Retinal pigment epithelial cell (primary cell): ENCODE measurements at regions not wholly inside any gene's neighbourhood (a gene's known extent, or its start where the extent isn't known, plus 50 kb on each side); places are given as distances from the start of the nearest gene placed in this dataset.
"Not testable (repeated sequence)": the region's sequence is repeated elsewhere in the genome, so short reads cannot be mapped to it uniquely, and the experiment has no call there.

Experiments
- DNase-seq: peaks from one replicate; pipeline ENCODE4 v3.0.0-alpha.2; 2010; ENCODE audit warnings: low read depth
- H3K4me3 ChIP-seq: 2 replicates; pipeline ENCODE4 v1.5.1; 2011; ENCODE audit warnings: mild to moderate bottlenecking, low read length, control low read depth, moderate library complexity
- TF ChIP-seq, protein P1 (sequence below): conservative IDR thresholded peaks from 2 replicates; pipeline ENCODE4 v1.5.1; 2011; ENCODE audit warnings: low read depth, low read length, control low read depth, inconsistent platforms

DNA sequence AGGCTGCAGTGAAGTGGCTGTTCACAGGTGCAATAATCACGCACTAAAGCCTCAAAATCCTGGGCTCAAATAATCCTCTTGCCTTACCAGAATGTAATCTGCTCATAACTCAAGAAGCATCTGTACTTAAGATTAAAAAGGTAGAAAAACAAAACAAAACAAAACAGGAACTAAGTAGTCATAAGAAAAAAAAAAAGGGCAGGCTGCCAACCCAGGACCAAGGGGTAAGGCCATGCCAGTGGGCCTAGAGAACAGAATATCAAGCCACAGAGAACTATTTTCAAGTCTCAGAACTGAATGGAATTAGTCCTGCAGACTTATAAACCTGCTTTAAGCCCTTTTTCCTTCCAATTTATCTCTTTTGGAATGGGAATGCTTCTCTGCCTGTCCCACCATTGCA is 64.8 kb upstream of the TBC1D3K start:
- TF ChIP-seq, protein P1, sequence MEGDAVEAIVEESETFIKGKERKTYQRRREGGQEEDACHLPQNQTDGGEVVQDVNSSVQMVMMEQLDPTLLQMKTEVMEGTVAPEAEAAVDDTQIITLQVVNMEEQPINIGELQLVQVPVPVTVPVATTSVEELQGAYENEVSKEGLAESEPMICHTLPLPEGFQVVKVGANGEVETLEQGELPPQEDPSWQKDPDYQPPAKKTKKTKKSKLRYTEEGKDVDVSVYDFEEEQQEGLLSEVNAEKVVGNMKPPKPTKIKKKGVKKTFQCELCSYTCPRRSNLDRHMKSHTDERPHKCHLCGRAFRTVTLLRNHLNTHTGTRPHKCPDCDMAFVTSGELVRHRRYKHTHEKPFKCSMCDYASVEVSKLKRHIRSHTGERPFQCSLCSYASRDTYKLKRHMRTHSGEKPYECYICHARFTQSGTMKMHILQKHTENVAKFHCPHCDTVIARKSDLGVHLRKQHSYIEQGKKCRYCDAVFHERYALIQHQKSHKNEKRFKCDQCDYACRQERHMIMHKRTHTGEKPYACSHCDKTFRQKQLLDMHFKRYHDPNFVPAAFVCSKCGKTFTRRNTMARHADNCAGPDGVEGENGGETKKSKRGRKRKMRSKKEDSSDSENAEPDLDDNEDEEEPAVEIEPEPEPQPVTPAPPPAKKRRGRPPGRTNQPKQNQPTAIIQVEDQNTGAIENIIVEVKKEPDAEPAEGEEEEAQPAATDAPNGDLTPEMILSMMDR, result no peak

DNA sequence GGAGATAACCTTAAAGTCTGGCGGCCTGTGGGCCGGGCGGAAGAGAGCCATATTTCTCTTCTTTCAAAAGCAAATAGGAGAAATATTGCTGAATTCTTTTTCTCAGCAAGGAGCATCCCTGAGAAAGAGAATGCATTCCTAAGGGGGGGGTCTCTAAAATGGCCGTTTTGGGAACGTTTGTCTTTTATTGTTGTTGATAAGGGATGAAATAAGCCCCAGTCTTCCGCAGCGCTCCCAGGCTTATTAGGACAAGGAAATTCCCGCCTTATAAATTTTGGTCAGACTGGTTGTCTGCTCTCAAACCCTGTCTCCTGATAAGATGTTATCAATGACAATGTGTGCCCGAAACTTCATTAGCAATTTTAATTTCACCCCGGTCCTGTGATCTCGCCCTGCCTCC is 65.8 kb upstream of the TBC1D3K start:
- DNase-seq, H3K4me3 ChIP-seq: not testable (repeated sequence)

More for the DNA sequence above, 64.8 kb upstream of the TBC1D3K start:
- DNase-seq, result no peak
- no peak overlapping the region for H3K4me3 ChIP-seq

GRCh38 chr17:37856245-37856644 is 68.0 kb upstream of the TBC1D3K start:
- no peak for DNase-seq
- H3K4me3 ChIP-seq, result no peak overlapping the region

DNA sequence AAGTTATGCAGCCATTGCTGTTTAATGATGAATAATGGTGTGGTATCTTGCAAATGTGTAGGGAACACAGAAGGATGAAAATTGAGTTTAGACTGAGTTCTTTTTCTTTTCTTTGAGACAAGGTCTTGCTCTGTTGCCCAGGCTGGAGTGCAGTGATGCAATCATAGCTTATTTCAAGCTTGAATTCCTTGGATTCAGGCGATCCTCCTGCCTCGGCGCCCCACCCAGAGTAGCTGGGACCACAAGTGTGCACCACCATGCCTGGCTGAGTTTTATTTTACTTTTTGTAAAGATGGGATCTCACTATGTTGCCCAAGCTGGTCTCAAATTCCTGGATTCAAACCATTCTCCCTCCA is 74.6 kb upstream of the TBC1D3K start:
- DNase-seq, result no peak
- TF ChIP-seq, protein P1, result no peak
- H3K4me3 ChIP-seq, result no peak overlapping the region

More at GRCh38 chr17:37856245-37856644, 68.0 kb upstream of the TBC1D3K start:
- TF ChIP-seq, protein P1, result no peak

GRCh38 chr17:37848690-37849616 is 75.3 kb upstream of the TBC1D3K start:
- TF ChIP-seq, protein P1, result no peak
- no peak overlapping the region for H3K4me3 ChIP-seq
- no peak for DNase-seq

- no peak overlapping the region for H3K4me3 ChIP-seq
- TF ChIP-seq, protein P1, result no peak
- no peak for DNase-seq
Measured at GRCh38 chr17:37847811-37848331, 76.3 kb upstream of the TBC1D3K start.

DNA sequence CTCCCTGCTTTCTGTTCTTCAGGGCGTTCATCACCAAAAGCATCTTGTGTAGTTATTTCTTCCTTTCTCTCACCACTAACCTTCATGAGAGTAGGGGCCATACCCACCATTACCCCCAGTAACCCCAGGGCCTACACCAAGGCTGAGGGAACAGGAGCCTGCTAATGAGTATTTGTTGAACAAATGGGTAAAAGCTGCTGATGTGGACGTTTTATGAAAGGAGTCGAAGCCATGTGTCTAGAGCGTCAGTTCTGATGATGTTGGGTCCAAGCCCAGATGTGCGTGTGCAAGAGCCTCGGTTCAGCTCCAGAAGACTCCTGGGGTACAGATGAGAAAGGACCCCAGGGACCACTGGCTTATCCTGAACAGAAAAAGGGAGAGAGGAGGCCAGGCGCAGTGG is 77.1 kb upstream of the TBC1D3K start:
- DNase-seq, result no peak
- TF ChIP-seq, protein P1, result no peak
- no peak overlapping the region for H3K4me3 ChIP-seq
